HFF-Myc (cell line): ENCODE measurements at regions not wholly inside any gene's neighbourhood (a gene's known extent, or its start where the extent isn't known, plus 50 kb on each side); places are given as distances from the start of the nearest gene placed in this dataset.

Source experiments
- DNase-seq: peaks from one replicate; pipeline ENCODE4 v3.0.0-alpha.2; 2011; ENCODE audit warnings: low read depth; ENCODE audit errors: extremely low read depth
- H3K4me3 ChIP-seq: replicated peaks from 2 replicates; pipeline ENCODE4 v1.5.1; 2011; ENCODE audit warnings: low read depth, mild to moderate bottlenecking, control low read depth, low read length
- TF ChIP-seq, protein P1 (sequence below): IDR thresholded peaks from 2 replicates; pipeline ENCODE4 v1.5.1; 2012; ENCODE audit warnings: mild to moderate bottlenecking, low read depth, low read length, control low read depth; ENCODE audit errors: missing control alignments

DNA sequence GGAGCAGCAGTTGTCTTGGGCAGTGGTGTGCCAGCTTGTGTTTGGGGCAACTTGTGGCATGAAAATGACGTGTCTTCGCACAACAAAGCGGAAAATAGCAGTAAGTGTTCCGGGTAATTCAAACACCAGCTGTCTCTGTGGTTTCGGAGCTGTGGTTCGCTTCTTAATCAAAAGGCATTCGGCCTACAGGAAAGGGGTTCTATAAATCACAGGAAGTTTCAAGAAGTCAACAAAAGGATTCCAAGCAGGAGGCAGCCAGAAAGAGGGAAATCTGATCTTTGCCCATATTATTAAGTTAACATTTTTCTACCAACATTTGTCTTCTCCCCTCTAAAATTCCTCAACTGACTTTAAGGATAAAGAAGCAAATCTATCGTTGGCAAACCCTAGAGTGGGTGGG, 353.4 kb downstream of the FGFR2 start:
- no peak for DNase-seq
- TF ChIP-seq, protein P1, sequence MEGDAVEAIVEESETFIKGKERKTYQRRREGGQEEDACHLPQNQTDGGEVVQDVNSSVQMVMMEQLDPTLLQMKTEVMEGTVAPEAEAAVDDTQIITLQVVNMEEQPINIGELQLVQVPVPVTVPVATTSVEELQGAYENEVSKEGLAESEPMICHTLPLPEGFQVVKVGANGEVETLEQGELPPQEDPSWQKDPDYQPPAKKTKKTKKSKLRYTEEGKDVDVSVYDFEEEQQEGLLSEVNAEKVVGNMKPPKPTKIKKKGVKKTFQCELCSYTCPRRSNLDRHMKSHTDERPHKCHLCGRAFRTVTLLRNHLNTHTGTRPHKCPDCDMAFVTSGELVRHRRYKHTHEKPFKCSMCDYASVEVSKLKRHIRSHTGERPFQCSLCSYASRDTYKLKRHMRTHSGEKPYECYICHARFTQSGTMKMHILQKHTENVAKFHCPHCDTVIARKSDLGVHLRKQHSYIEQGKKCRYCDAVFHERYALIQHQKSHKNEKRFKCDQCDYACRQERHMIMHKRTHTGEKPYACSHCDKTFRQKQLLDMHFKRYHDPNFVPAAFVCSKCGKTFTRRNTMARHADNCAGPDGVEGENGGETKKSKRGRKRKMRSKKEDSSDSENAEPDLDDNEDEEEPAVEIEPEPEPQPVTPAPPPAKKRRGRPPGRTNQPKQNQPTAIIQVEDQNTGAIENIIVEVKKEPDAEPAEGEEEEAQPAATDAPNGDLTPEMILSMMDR: no peak
- no peak overlapping the region for H3K4me3 ChIP-seq

DNA sequence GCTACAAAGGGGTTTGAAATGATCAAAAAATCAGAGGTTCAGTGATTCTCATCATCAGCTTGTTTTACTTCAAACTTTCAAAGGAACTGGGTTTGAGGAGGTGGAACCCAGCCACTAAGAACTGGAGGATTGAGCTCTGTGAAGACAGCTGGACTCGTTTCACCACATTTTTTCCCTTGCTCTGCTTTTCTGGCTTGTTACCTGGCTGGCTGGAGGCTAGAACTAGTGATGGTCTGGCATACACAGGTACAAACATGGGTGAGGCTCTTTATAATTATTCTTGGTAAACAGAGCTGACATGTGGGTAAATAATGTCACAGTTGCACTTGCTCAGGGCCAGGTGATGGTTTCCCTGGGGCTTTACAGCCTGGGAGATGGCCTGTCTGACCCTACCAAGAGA, 352.5 kb downstream of the FGFR2 start:
- no peak for DNase-seq
- TF ChIP-seq, protein P1: no peak
- H3K4me3 ChIP-seq: no peak overlapping the region

DNA sequence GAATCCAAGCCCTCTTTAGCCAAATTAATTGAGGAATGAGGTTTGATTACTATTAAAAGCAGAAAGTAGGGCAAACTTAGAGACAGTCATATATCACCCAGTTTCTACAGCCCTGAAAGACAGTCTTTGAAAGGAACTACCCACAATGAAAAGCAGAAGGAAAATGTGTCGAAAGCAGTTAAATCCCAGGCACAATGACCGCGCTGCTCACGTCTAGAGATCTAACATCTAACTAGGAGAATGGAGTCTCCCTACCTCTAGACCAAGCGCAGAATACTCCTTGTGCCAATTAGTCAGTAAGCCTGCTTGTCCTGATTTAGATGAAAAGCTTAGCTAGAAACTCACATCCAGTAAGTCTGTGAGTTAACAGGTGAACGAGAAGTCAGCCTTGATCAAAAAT, 350.0 kb downstream of the FGFR2 start:
- TF ChIP-seq, protein P1: no peak
- no peak for DNase-seq
- no peak overlapping the region for H3K4me3 ChIP-seq

DNA sequence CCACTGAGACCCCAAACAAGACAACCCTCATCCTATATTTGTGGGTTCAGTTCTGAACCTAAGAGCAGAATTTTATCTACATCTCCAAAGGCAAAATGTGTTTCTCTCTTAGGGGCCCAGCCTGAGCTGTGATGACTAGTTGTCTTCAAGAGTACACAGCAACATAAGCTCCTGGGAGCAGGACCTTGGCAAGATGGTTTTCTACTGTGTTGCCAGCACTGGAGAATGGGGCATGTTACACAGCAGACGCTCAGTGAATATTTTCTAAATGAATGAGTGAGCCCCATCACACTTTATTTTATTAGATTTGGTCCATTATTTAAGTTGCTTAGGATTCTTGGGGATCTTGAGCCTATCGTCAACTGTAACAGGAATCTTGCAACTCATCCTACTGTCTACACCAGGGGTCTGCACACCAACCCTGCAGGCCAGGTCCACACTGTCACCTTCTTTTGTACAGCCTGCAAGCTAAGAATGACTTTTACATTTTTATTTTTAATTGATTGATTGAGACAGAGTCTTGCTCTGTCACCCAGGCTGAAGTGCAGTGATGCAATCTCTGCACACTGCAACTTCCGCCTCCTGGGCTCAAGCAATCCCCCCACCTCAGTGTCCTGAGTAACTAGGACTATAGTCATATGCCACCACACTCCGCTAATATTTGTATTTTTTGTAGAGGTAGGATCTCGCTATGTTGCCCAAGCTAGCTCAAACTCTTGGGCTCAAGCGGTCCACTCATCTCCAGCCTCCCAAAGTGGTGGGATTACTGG, 347.1 kb downstream of the FGFR2 start:
- TF ChIP-seq, protein P1: no peak
- H3K4me3 ChIP-seq: no peak overlapping the region
- no peak for DNase-seq

DNA sequence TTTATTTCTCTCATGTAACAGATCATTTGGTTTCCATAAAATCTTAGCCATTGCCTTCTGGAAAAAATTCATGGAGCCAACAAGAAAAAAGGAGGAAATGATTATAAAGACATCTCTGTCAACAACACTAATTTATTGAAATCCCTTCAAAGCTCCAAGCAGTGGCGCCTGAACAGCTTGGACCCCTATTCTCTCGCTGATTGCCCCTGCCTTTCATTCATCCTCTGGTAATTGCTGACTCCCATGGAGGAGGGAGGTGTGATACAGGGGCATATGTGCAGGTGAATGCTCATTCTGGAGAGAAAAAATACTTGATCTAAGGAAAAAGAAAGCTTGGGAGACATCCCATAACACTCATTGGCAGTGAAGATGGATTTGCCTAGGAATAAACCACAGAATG, 345.5 kb downstream of the FGFR2 start:
- TF ChIP-seq, protein P1: no peak
- DNase-seq: no peak
- no peak overlapping the region for H3K4me3 ChIP-seq

DNA sequence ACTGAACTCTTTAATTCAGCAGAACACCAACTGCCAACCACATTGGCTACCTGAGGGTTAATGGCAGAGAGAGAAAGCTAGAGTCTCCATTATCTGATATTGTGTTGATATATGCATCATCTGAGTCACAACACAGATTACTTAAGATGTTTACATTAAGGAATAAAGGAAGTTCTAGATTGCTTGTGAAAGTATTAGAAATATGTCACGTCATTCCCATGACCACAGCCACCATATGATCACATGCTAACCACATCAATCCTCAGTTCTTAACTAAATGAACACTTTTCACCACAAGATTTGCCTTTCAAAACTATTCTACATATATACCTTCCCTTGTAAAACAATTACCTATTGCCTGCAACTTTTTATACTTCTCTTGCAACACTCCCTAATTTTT, 337.9 kb downstream of the FGFR2 start:
- TF ChIP-seq, protein P1: no peak

DNA sequence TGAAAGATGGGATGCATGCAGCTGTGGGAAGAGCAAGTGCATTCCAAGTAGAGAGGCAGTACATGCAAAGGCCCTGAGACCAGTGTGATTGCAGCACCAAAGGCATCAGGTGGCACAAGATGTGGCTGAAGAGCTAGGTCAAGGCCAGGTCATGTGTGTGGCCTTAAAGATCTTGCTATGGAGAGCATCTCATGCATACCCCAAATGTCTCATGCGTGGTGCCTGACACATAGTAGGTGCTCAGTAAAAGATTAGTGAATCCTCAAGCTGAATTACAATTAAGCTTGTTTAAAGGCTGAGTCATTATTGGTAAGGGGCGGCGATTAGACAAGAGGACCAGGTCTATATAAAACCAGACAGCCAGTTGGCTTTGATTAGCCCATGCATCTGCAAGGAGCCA, 336.6 kb downstream of the FGFR2 start:
- no peak for DNase-seq
- TF ChIP-seq, protein P1: no peak
- no peak overlapping the region for H3K4me3 ChIP-seq

More for the DNA sequence above, 337.9 kb downstream of the FGFR2 start:
- no peak overlapping the region for H3K4me3 ChIP-seq
- DNase-seq: no peak
